ENCODE measurements at regions not wholly inside any gene's neighbourhood (a gene's known extent, or its start where the extent isn't known, plus 50 kb on each side); places are given as distances from the start of the nearest gene placed in this dataset.
A peak's percentile ranks its signal among the peaks of the same experiment; 100 is the strongest.

DNA sequence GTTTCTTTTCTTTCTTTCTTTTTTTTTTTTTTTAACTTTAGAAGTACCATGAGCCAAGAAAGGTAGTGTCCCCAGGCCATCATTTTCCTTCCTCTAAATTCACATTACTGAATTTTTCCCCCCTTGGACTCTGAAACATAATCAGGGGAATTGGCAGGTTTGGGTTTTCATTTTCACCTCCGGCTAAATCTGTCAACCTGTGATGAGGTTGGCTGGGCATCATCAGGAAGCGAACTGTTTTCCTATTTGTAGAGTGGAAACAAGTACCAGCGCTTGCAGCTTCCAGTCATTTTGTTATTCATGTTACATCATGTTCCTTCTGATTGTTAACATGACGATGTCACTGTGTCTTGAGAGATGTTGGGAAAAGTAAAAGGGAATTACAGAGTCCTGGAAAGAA, 641.9 kb upstream of the RBFOX1 start:
- Mint-ChIP-seq H3K36me3 (no peaks in the 10 kb centered on the region), H3K27ac (no peak overlapping the region), H3K4me1 (no peaks in the 10 kb centered on the region), H3K9me3 (peaks cover 8% of the 10 kb centered on the region), H3K27me3 (ENCODE audit: low read depth) (no peaks in the 10 kb centered on the region), H3K4me3 (no peak overlapping the region)
- TF ChIP-seq, protein P1, sequence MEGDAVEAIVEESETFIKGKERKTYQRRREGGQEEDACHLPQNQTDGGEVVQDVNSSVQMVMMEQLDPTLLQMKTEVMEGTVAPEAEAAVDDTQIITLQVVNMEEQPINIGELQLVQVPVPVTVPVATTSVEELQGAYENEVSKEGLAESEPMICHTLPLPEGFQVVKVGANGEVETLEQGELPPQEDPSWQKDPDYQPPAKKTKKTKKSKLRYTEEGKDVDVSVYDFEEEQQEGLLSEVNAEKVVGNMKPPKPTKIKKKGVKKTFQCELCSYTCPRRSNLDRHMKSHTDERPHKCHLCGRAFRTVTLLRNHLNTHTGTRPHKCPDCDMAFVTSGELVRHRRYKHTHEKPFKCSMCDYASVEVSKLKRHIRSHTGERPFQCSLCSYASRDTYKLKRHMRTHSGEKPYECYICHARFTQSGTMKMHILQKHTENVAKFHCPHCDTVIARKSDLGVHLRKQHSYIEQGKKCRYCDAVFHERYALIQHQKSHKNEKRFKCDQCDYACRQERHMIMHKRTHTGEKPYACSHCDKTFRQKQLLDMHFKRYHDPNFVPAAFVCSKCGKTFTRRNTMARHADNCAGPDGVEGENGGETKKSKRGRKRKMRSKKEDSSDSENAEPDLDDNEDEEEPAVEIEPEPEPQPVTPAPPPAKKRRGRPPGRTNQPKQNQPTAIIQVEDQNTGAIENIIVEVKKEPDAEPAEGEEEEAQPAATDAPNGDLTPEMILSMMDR (IDR thresholded peaks at IDR 0.05; ENCODE audit: unreplicated experiment): no peak
- no peak for DNase-seq (ENCODE audit: low spot score in 2 of 2, unreplicated experiment in 2 of 2)

- TF ChIP-seq, protein P1 (IDR thresholded peaks at IDR 0.05; ENCODE audit: unreplicated experiment): no peak
- no peak for DNase-seq (ENCODE audit: low spot score in 2 of 2, unreplicated experiment in 2 of 2)
- H3K27me3 Mint-ChIP-seq (ENCODE audit: low read depth): no peaks in the 10 kb centered on the region
- no peak overlapping the region for H3K27ac Mint-ChIP-seq
- H3K9me3 Mint-ChIP-seq: peaks cover 8% of the 10 kb centered on the region
- no peaks in the 10 kb centered on the region for H3K36me3 Mint-ChIP-seq
- no peaks in the 10 kb centered on the region for H3K4me1 Mint-ChIP-seq
- no peak overlapping the region for H3K4me3 Mint-ChIP-seq
Observed at GRCh38 chr16:6689643-6690042, 643.0 kb upstream of the RBFOX1 start.

GRCh38 chr16:6687593-6687992, 645.1 kb upstream of the RBFOX1 start:
- no peak for DNase-seq (ENCODE audit: low spot score in 2 of 2, unreplicated experiment in 2 of 2)
- H3K9me3 Mint-ChIP-seq: peaks cover 8% of the 10 kb centered on the region
- no peak overlapping the region for H3K27ac Mint-ChIP-seq
- H3K4me1 Mint-ChIP-seq: no peaks in the 10 kb centered on the region
- TF ChIP-seq, protein P1 (IDR thresholded peaks at IDR 0.05; ENCODE audit: unreplicated experiment): no peak
- H3K4me3 Mint-ChIP-seq: no peak overlapping the region
- peaks cover 7% of the 10 kb centered on the region for H3K27me3 Mint-ChIP-seq (ENCODE audit: low read depth)
- H3K36me3 Mint-ChIP-seq: no peaks in the 10 kb centered on the region

DNA sequence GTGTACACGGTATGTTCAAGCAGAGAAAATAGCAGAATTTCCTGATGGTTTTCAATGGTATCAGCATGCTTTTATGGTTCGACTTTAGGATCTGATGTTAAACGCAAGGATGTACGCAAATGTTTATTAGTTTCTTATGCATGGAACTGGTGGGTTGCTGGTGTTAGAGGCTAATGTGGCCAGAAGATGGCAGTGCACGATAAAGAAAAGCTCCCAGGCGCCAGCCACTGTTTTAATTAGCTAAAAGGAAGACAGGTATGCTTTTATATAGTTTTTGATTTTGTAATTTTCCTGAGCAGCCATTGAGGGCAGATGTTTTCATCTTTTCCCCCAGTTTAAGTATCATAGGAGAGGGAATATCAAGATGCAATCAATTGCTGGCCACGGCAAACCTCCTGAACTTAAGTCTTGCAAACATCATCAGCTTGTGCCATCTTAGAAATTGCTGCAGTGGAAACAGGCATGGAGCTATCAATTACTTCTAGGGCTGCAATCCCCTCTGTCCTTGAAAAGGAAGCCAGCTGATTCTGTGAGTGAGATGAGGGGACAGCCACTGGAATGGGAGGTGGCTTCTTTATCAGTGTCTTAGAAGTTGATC, 648.5 kb upstream of the RBFOX1 start:
- Mint-ChIP-seq H3K27me3 (ENCODE audit: low read depth) (peaks cover 15% of the 10 kb centered on the region), H3K36me3 (no peaks in the 10 kb centered on the region), H3K4me1 (no peaks in the 10 kb centered on the region), H3K4me3 (no peak overlapping the region), H3K9me3 (peaks cover 8% of the 10 kb centered on the region), H3K27ac (no peak overlapping the region)
- DNase-seq (ENCODE audit: low spot score in 2 of 2, unreplicated experiment in 2 of 2): peak in 1 of 2 experiments; percentile 57
- TF ChIP-seq, protein P1 (IDR thresholded peaks at IDR 0.05; ENCODE audit: unreplicated experiment): no peak

DNA sequence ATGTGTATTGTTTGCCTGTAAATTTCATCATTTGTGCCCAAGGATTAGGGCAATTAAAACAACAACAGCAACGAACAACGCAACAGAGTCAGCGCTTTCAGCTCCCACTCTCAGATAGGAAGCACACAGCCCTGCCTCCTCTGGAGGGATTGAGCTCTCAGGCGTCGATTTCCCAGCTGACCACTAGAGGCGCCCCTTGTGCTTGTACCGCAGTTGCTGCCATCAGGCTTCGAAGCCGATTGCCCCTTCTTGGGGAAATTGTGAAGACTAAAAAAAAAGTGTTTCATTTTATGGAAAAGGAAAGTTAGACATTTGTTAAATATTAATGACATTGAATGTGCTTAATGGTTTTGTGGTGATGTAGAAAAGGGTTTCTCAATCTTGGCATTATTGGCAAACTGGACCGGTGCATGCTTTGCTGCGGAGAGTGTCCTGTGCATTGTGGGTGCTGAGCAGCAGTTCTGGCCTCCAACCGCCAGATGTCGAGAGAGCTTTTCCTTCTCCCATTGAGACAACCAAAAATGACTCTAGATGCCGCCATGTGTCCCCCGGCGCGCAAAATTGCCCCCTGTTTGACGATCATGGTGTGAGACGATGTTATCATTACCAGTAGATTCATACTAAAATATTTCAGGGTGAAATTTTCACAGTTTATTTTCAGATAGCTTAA, 650.4 kb upstream of the RBFOX1 start:
- Mint-ChIP-seq H3K36me3 (no peaks in the 10 kb centered on the region), H3K9me3 (no peaks in the 10 kb centered on the region), H3K27ac (no peak overlapping the region), H3K4me3 (no peak overlapping the region), H3K4me1 (no peaks in the 10 kb centered on the region), H3K27me3 (ENCODE audit: low read depth) (peaks cover 15% of the 10 kb centered on the region)
- TF ChIP-seq, protein P1 (IDR thresholded peaks at IDR 0.05; ENCODE audit: unreplicated experiment): peak; percentile 74
- peak in 1 of 2 experiments; percentile 52 for DNase-seq (ENCODE audit: low spot score in 2 of 2, unreplicated experiment in 2 of 2)
